GM12891 (cell line): ENCODE measurements at regions not wholly inside any gene's neighbourhood (a gene's known extent, or its start where the extent isn't known, plus 50 kb on each side); places are given as distances from the start of the nearest gene placed in this dataset.

Experiments used
- POLR2A ChIP-seq: IDR thresholded peaks from 2 replicates; pipeline ENCODE4 v1.6.1; 2011; ENCODE audit warnings: low read depth, low read length, control low read depth
- POLR2AphosphoS5 ChIP-seq: IDR thresholded peaks from 2 replicates; pipeline ENCODE4 v1.6.1; 2011; ENCODE audit warnings: low read depth, low read length, control low read depth

- TF ChIP-seq POLR2AphosphoS5 (no peak), POLR2A (no peak)
These were observed 618.4 kb upstream of the SEMA3D start for GRCh38 chr7:85805249-85805648.
